Retina (tissue), 1 donor: ENCODE measurements at regions not wholly inside any gene's neighbourhood (a gene's known extent, or its start where the extent isn't known, plus 50 kb on each side); places are given as distances from the start of the nearest gene placed in this dataset.
"Not testable (repeated sequence)": the region's sequence is repeated elsewhere in the genome, so short reads cannot be mapped to it uniquely, and the experiment has no call there.

Source experiments
- DNase-seq: peaks from one replicate; pipeline ENCODE4 v3.0.0-alpha.2; 2016

GRCh38 chr5:163888366-163888765 lies 382.9 kb downstream of the MAT2B start:
- no peak for DNase-seq

- no peak for DNase-seq
These were observed 383.9 kb downstream of the MAT2B start for GRCh38 chr5:163889369-163889768.

GRCh38 chr5:163890261-163890660 lies 384.8 kb downstream of the MAT2B start:
- DNase-seq = no peak

GRCh38 chr5:163893281-163893680 lies 387.9 kb downstream of the MAT2B start:
- DNase-seq = no peak

- DNase-seq = no peak
These were observed 389.2 kb downstream of the MAT2B start for GRCh38 chr5:163894645-163895044.

GRCh38 chr5:163898873-163899272 lies 393.5 kb downstream of the MAT2B start:
- no peak for DNase-seq

GRCh38 chr5:163907783-163908182 lies 402.4 kb downstream of the MAT2B start:
- DNase-seq = not testable (repeated sequence)

GRCh38 chr5:163908253-163908652 lies 402.8 kb downstream of the MAT2B start:
- no peak for DNase-seq

- DNase-seq = no peak
These were observed 404.8 kb downstream of the MAT2B start for GRCh38 chr5:163910226-163910625.

- DNase-seq = peak; percentile 66
These were observed 406.6 kb downstream of the MAT2B start for GRCh38 chr5:163912046-163912445.

- DNase-seq = no peak
These were observed 408.1 kb downstream of the MAT2B start for GRCh38 chr5:163913548-163913947.

GRCh38 chr5:163914910-163915309 lies 409.5 kb downstream of the MAT2B start:
- no peak for DNase-seq

- no peak for DNase-seq
These were observed 410.1 kb downstream of the MAT2B start for GRCh38 chr5:163915481-163915961.

- no peak for DNase-seq
These were observed 411.0 kb downstream of the MAT2B start for GRCh38 chr5:163916376-163916775.

GRCh38 chr5:163916861-163917260 lies 411.4 kb downstream of the MAT2B start:
- DNase-seq = no peak

GRCh38 chr5:163917747-163918146 lies 412.3 kb downstream of the MAT2B start:
- DNase-seq = no peak

- not testable (repeated sequence) for DNase-seq
These were observed 429.6 kb downstream of the MAT2B start for GRCh38 chr5:163934990-163935389.

- DNase-seq = no peak
These were observed 433.2 kb downstream of the MAT2B start for GRCh38 chr5:163938595-163938994.

GRCh38 chr5:163941079-163941478 lies 435.7 kb downstream of the MAT2B start:
- no peak for DNase-seq

GRCh38 chr5:163943546-163943945 lies 438.1 kb downstream of the MAT2B start:
- no peak for DNase-seq

GRCh38 chr5:163944738-163945137 lies 439.3 kb downstream of the MAT2B start:
- DNase-seq = no peak

- DNase-seq = no peak
These were observed 442.6 kb downstream of the MAT2B start for GRCh38 chr5:163947848-163948666.

- DNase-seq = no peak
These were observed 444.8 kb downstream of the MAT2B start for GRCh38 chr5:163950248-163950647.

- DNase-seq = no peak
These were observed 445.6 kb downstream of the MAT2B start for GRCh38 chr5:163951069-163951468.

GRCh38 chr5:163953901-163954300 lies 448.5 kb downstream of the MAT2B start:
- DNase-seq = no peak
